Chondrocyte (in vitro differentiated cells): ENCODE measurements at regions not wholly inside any gene's neighbourhood (a gene's known extent, or its start where the extent isn't known, plus 50 kb on each side); places are given as distances from the start of the nearest gene placed in this dataset.
A peak's percentile ranks its signal among the peaks of the same experiment; 100 is the strongest.

Experiments
- DNase-seq: peaks from one replicate; pipeline ENCODE4 v3.0.0; 2021; ENCODE audit warnings: mixed read lengths, low spot score
- H3K27ac Mint-ChIP-seq: one replicate; pipeline ENCODE4 v1.8.0; 2021; ENCODE audit warnings: mild to moderate bottlenecking, moderate library complexity, mixed read lengths; ENCODE audit not compliant: unreplicated experiment
- H3K27me3 Mint-ChIP-seq: 2 replicates; pipeline ENCODE4 v1.8.0; 2021; ENCODE audit warnings: low read depth, mixed read lengths
- H3K36me3 Mint-ChIP-seq: 2 replicates; pipeline ENCODE4 v1.8.0; 2021; ENCODE audit warnings: low read depth, mixed read lengths
- H3K4me1 Mint-ChIP-seq: 2 replicates; pipeline ENCODE4 v1.8.0; 2021; ENCODE audit warnings: low read depth, mild to moderate bottlenecking, mixed read lengths
- H3K4me3 Mint-ChIP-seq: one replicate; pipeline ENCODE4 v1.8.0; 2021; ENCODE audit warnings: mild to moderate bottlenecking, moderate library complexity, mixed read lengths; ENCODE audit not compliant: unreplicated experiment
- H3K9me3 Mint-ChIP-seq: 2 replicates; pipeline ENCODE4 v1.8.0; 2021; ENCODE audit warnings: low read depth, mixed read lengths
- TF ChIP-seq, protein P1 (sequence below): fragments of 200-600 bp; sonication (generic); IDR thresholded peaks from 2 replicates; pipeline ENCODE4 v1.5.0; 2021; ENCODE audit warnings: antibody characterized with exemption, mild to moderate bottlenecking, moderate library complexity

DNA sequence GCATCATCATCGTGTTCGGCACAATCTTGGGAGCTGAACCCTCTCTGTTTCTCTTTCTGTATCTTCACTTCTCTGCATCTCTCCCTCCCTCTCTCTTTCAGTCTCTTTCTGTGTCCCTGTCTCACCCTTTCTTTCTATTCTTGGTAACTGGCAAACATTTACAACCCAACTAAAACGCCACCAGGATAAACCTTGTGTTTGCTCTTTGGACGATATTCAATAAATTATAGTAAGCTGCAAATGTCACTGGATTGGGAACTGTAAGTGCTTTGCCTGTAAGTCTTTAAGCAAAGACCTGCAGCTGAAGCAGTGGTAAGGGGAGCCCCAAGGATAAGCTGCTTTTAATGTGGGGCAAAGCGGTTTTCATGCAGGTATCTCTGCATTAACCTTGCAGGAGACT lies 558.0 kb upstream of the MKI67 start:
- no peaks in the 10 kb centered on the region for H3K4me1 Mint-ChIP-seq
- H3K9me3 Mint-ChIP-seq = peaks cover 5% of the 10 kb centered on the region
- no peak for DNase-seq
- H3K4me3 Mint-ChIP-seq = no peak overlapping the region
- H3K36me3 Mint-ChIP-seq = no peaks in the 10 kb centered on the region
- H3K27ac Mint-ChIP-seq = no peak overlapping the region
- H3K27me3 Mint-ChIP-seq = peaks cover 5% of the 10 kb centered on the region
- TF ChIP-seq, protein P1, sequence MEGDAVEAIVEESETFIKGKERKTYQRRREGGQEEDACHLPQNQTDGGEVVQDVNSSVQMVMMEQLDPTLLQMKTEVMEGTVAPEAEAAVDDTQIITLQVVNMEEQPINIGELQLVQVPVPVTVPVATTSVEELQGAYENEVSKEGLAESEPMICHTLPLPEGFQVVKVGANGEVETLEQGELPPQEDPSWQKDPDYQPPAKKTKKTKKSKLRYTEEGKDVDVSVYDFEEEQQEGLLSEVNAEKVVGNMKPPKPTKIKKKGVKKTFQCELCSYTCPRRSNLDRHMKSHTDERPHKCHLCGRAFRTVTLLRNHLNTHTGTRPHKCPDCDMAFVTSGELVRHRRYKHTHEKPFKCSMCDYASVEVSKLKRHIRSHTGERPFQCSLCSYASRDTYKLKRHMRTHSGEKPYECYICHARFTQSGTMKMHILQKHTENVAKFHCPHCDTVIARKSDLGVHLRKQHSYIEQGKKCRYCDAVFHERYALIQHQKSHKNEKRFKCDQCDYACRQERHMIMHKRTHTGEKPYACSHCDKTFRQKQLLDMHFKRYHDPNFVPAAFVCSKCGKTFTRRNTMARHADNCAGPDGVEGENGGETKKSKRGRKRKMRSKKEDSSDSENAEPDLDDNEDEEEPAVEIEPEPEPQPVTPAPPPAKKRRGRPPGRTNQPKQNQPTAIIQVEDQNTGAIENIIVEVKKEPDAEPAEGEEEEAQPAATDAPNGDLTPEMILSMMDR = no peak

DNA sequence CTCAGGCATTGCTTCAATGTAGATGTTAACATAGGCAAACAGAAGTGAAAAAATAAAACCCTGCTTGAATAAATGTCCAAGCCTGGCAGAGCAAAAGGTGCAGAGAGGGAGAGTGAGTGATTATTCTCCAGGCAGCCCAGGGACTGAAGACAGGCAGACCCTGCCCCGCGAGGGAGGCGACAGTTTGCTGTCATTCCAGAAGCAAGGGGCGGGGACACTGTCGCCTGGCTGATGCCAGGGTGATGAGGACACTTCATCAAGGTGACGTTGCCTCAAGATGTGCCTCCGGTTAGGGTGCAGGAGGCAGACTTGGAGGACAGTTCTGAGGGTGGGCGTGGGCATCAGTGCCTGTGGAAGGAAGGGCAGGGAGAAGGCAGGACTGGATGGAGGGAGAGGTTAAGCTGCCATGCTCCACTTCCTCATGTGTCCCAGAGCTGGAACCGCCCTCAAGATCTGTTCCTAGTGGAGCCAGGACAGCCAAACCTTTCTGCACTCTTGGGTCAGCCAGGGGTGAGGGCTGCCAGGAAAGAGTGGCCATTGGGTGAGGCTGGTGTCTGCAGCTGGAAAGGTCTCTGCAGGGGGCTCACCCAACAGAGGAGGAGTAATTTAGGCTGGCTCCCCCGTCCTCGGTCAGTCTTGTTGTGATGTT lies 560.5 kb upstream of the MKI67 start:
- peaks cover 6% of the 10 kb centered on the region for H3K27me3 Mint-ChIP-seq
- DNase-seq = no peak
- TF ChIP-seq, protein P1 = no peak
- H3K4me1 Mint-ChIP-seq = no peaks in the 10 kb centered on the region
- no peaks in the 10 kb centered on the region for H3K9me3 Mint-ChIP-seq
- no peak overlapping the region for H3K27ac Mint-ChIP-seq
- no peaks in the 10 kb centered on the region for H3K36me3 Mint-ChIP-seq
- H3K4me3 Mint-ChIP-seq = no peak overlapping the region

- Mint-ChIP-seq H3K27ac (no peak overlapping the region), H3K4me1 (no peaks in the 10 kb centered on the region), H3K9me3 (no peaks in the 10 kb centered on the region), H3K4me3 (no peak overlapping the region), H3K36me3 (no peaks in the 10 kb centered on the region), H3K27me3 (peaks cover 6% of the 10 kb centered on the region)
- no peak for DNase-seq
- TF ChIP-seq, protein P1 = no peak
Measured at GRCh38 chr10:128687408-128687807, 561.2 kb upstream of the MKI67 start.

DNA sequence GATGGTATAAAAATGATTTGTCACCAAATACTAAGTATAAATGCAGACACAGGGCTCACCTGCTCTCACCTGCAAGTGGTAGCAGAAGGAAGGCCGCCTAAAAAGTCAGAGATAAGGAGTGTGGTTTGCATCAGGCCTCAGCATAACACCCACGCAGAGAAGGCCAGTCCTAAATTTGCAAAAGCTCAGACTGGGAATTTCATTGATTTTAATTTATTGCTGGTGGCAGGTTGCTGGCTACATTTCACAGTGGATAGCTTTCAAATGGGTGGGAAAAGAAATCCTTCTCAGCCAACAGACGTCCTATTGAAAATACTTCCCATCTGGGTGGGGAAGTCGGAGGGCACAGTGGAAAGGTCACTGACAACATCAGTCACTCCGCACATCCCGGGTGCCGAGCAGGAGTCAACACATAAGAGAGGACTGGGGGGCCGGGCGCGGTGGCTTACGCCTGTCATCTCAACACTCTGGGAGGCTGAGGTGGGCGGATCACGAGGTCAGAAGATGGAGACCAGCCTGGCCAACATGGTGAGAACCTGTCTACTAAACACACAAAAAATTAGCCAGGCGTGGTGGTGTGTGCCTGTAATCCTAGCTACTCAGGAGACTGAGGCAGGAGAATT lies 561.8 kb upstream of the MKI67 start:
- H3K36me3 Mint-ChIP-seq = no peaks in the 10 kb centered on the region
- TF ChIP-seq, protein P1 = no peak
- no peak overlapping the region for H3K27ac Mint-ChIP-seq
- peak; percentile 94 for DNase-seq
- H3K9me3 Mint-ChIP-seq = no peaks in the 10 kb centered on the region
- H3K4me3 Mint-ChIP-seq = no peak overlapping the region
- no peaks in the 10 kb centered on the region for H3K4me1 Mint-ChIP-seq
- H3K27me3 Mint-ChIP-seq = peaks cover 6% of the 10 kb centered on the region

DNA sequence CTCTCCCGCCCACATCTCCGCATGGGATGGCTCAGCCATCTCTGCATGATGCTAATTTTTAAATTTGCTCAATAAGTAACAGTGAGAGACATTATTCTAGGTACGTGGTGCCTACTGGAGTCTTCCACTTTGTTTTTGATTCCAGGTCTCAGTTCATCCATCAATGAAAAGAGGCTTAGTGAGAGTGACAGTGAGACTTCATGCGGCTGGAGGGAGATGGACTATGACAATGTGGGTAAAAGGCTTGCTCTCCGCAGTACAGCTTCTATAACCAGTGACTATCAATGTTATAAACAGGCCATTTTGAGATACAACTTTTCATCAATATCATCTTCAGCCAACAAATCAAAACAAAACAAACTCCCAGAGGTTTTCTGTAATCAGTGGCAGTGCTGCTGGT lies 563.4 kb upstream of the MKI67 start:
- Mint-ChIP-seq H3K27ac (no peak overlapping the region), H3K9me3 (no peaks in the 10 kb centered on the region), H3K27me3 (peaks cover 10% of the 10 kb centered on the region), H3K36me3 (no peaks in the 10 kb centered on the region), H3K4me3 (no peak overlapping the region), H3K4me1 (no peaks in the 10 kb centered on the region)
- TF ChIP-seq, protein P1 = no peak
- no peak for DNase-seq
